CD4-positive, alpha-beta T cell treated with Interleukin-21 for 1 hour (primary cell): ENCODE measurements at regions not wholly inside any gene's neighbourhood (a gene's known extent, or its start where the extent isn't known, plus 50 kb on each side); places are given as distances from the start of the nearest gene placed in this dataset.

ENCODE experiments used
- DNase-seq: peaks from one replicate; pipeline ENCODE4 v3.0.0-alpha.2; 2020

DNA sequence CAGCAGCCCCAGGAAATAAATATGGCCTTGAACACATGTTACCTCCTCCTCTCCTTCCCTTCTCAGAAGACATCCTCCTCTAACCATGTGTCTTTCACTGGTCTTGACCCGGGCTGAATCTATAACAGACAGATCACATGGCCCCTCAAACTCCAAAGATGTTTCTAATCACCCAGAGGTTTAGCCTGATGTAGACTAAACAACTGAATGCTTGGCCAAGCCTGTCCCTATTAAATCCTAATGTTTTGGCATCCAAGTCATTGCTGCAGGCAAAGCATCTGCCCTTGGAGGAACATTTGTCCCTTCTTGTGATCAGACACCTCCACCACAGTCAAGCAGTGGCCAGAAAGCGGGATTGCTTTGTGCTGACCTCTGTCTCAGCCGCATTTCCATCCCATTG is 65.5 kb downstream of the ANKRD60 start:
- DNase-seq = no peak

DNA sequence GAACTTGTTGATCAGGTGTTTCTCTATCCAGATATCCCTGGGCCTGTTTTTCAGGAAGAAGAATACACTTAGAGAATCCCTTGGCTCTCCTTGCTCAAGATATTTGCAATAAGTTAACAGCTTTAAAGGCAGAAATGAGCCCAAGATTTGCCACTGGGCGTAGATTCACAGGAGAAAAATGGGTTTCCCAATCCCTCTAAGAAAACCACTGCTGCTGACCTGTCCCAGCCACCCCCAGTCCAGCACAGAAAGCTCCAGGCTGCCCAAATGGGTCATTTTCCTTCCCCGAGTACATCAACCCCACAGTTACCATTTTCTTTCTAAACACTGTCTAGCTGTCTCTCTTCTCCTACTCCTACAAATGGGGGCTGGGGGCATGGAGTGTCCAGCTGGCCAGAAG is 67.3 kb downstream of the ANKRD60 start:
- no peak for DNase-seq

DNA sequence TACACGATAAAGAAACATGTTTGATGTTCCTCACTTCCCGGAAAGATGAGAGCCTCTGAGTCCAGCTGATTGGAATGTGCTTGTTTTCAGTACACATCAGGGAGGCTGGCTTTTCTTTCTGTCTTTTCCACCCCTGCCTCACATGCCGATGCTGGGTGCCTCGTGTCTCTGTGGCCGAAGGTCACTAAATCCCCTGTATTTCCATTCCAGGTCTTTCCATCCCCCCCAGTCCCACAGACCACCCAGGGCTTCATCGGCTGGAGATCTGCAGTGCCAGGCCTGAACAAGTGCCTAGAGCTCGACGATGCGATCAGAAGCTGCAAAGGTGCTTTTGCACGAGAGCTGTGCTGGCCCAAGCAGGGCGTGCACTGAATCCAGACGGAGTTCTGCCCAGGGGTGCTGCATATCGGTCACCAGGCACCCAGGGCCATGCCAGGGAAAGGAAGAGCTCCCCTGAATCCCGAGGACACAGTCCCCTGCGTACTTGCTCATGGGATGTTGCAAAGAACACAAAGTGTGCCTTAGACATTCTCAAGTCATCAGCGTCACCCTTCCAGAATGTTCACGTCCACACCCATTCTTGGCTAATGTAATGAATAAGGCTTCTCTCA is 67.9 kb downstream of the ANKRD60 start:
- no peak for DNase-seq

DNA sequence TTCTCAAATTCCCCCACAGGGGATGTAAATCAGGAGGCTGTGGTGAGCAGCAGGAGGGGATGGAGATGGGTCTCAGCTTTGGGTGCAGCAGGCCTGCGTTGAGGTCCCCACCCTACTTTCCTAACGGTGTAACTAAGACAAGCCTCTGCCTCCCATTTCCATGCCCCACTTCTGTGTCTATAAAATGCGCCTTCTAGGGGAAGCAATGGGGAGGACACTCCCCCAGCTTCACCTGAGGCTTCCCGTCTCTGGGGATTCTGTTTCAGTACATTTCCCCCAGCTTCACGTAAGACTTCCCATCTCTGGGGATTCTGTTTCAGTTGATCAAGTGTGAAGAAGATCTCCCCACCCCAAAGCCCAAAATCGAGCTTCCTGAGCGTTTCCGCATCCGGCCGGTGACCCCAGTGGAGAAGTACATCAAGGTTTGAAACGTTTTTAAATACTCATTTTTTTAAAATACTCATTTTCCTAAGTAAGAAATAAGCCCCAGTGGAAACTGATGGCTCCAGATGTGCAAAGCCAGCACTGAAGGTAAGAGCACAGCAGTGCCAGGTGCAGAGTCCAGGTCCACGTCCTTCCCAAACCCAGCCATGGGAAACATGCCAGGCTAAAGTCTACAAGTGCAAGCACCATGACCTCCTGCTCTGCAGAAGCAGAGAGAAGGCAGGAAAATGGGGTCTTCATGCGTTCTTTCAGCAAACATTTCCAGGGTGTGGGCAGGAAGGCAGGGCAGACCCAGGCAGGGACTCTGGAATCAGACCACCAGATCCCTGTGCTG is 73.1 kb downstream of the ANKRD60 start:
- DNase-seq = no peak

DNA sequence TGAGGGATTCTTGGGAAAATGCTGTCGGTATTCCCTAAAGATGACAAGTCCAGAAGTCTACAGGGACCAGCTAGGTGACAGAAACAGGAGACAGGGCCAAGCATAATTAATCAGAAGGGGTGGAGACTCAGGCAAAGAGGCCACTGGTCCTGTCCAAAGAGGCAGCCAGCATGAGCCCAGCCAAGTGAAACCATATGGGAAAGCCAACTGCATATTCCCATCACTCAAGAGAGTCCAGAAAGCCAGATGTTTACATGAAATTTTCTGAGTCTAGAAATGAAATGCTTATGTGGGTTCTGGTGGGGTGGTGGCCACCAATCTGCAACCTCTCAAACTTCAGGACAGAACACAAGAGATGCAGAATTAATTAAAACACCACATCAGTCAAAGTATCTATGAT is 74.3 kb downstream of the ANKRD60 start:
- no peak for DNase-seq

DNA sequence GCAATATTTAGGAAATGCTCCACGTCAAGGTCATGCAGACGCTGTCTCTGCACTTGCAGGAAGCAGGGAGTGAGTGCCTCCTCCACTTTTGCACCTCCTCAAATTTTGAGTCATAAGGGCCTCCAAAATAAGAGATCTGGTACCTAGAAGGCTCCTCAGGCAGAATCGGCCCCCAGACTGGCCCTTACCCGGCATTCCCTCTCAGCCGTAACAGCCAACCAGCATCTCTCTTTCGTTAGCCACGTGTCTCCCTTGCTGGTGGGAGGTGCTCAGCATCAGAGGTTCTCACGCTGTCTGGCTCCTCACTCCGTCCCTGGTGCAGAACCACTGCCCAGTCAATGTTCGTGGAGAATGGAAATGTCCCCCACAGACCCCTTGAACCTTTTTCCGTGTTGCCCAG is 75.3 kb downstream of the ANKRD60 start:
- no peak for DNase-seq

DNA sequence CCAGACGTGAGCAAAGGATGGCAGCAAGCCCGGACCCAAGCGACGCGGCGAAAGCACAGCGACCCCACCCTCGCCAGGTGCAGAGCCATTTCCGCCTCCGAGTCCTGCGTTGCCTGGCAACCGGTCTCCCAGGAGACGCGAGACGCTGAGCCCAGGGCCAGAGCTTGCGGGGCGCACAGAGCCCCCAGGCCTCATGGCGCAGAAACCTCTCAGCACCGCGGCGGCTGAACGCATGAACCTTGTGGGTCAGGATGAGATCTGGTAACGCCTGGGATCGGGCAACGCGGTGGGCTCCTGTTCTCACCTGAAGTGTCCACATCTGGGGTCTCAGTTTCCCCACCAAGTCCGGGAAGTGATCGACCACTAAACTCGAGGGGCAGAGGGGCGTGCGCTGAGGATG is 77.7 kb downstream of the ANKRD60 start:
- no peak for DNase-seq

DNA sequence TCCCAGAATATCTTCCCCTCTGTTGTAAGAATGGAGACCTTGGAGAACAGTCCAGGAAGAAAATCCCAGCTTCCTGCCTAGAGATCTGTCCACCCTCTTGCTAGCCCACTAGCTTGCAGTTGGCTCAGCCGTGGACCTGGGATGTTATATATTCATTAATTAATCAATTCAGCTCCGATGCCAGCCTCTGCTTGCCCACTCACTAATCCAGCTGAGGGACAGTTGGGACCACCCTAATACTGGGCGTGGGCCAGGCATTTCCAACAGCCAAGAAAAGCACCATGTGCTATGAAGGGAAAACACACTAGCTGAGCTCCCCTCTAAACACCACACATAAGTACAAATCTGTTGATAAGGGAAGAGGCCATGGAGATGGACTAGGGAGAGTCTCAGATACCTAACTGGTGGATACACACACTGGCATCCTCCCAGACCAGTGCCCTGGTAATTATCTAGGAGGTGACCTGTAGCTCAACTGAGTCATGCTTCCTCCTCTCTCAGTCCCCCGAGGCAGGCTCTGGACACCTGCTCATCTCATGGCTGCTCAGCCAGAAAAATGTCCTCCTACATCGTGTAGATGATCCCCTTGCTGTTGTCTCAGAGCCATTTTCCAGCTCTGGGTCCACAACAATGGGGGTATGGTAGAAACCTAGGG is 78.9 kb downstream of the ANKRD60 start:
- no peak for DNase-seq

DNA sequence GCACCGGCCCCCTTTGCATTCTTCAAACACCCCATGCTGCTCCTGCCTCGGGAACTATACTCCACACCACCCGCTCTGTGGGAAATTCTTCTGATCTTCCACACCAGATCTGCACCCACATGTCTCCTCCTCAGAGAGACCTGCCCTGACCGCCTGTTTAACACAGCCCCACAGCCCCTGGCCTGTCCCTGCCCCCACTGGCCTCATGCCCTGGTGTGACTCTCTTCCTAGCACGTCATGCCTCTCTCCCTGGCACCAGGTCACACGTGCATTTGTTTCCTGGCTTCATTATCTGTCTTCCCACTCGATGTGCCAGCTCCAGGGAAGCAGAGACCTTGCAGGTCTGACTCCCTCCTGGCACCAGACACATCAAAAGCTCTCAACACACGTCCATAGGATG is 79.6 kb downstream of the ANKRD60 start:
- no peak for DNase-seq

DNA sequence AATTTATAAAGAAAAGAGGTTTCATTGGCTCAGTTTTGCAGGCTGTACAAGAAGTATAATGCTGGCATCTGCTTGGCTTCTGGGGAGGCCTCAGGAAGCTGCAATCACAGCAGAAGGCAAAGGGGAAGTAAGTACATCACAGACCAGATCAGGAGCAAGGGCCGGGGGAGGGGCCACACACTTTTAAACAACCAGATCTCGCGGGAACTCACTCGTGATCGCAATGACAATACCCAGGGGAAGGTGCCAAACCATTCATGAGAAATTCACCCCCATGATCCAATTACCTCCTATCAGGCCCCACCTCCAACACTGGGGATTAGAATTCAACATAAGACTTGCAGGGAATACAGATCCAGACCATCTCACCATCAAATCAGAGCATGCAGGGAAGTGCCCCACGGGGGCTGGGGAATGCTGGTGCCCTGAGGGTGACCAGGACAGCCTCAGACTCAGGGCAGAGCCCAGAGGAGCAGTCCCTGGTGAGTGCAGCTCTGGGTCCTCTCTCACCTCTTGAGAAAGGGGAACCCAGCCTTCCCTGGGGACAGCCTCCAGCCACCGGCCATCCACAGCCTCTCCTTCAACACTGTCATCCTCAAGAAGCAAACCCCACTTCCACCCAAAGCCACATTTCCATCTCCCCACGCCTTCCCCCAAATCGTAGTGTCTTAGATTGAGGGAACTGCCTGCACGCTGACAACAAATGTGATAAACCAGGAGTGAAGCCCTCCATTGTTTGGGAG is 80.7 kb downstream of the ANKRD60 start:
- DNase-seq = no peak

DNA sequence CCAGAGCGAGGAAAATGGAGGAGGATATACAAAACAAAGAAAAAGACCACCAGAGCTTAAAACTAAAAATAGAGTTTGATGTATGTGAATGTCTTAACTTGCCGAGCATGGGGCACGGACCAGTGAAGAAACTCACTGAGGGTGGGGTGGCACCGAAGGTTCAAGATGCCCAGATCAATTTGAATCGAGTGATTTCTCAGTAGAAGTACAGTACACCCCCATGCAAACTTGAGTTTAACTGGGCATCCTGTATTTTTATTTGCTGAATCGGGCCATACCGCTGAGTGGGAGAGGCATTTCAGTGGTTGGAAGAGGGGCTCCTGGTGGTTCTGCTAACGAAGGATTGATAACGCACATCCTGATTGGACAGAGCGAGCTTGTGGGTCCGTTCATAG is 81.7 kb downstream of the ANKRD60 start:
- no peak for DNase-seq

DNA sequence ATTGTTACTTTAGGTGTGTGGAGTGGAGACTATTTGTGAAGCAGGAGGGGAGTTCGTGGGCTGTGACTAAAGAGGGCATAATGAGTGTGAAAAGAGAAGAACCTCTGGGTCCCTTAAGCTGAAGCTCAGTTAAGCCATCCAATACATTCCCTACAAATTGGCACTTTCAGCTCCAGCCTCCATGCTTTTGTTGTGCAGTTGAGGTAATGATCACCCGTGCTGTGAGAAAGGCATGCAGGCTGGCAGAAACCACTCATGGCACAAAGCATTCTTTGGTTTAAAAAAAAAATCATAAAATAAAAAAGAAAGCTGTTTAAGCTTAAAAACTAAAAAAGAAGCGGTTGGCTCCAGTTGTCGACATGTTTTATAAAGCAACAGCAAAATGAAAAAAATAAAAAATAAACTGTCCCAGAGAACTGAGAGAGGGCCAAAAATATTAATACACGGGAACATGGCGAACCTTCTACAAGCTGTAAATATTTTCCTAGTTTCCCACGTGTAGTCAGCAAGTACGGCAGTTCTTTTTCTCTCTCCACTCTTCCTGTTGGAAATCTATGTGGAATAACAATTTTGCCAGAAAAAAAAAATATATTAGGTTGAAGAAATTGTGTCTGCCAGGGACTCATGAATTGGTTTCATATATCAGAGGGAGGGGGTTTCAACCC is 82.2 kb downstream of the ANKRD60 start:
- no peak for DNase-seq

DNA sequence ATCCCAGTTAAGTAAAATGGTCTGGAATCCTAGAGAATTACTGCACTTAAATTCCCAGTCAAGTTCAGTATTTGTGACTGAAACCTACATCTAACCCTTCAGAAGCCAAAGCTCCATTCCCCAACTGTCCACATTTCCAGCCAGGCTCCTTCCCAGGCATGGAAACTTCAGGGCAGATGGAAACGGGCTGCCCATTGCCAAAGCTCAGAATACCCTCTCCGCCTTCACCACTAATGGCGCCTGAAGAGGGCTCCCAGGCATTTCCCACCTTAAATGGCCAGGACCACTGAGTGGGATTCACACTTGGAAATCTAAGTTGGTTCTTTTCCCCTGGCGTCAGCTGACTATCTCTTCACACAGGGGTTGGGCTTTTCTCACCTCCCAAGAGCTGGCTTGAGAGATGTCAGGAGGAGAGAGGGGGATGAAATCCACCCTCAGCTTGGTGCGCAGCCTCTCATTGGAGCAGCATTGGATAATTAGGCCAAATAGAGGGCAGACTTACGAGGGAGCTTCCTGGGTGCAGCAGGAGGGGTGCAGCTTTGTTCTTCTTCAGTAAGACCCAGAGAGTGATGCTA is 82.9 kb downstream of the ANKRD60 start:
- DNase-seq = no peak

DNA sequence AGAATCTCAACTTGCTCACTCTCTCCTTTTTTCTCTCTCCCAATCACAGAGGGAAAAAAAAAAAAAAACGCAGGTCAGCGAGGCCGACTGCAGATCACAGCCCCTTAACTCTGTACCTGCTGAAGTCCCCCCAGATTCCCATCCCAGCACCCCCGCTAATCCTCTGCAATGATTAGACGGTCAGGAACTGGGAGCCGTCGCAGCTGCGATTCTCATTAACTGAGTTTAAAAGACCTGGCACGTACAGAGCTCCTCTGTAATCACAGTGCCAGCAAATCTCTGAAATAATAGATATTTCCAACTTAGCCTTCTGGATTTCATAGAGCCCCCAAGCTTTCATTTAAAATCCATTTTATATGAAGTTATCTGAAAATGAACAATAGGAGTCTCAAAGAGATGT is 84.4 kb downstream of the ANKRD60 start:
- no peak for DNase-seq

DNA sequence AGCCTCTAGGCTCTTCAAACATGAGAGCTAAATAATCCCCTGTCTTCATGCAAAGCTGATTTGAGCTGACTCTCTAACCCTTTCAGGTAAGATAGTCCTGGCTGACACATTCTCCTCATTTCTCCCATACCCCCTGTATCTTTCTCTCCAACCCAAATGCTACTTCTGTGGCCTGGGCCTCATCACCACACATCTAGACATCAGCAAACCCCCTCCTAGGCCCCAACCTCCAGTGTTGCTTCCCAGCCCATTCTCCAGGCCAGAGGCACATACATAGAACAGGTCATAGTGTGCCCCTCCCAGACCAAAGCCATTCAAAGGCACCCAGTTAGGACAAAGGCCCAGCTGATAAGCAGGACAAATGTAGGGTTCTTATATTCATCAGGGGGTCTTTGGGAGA is 84.9 kb downstream of the ANKRD60 start:
- DNase-seq = no peak

DNA sequence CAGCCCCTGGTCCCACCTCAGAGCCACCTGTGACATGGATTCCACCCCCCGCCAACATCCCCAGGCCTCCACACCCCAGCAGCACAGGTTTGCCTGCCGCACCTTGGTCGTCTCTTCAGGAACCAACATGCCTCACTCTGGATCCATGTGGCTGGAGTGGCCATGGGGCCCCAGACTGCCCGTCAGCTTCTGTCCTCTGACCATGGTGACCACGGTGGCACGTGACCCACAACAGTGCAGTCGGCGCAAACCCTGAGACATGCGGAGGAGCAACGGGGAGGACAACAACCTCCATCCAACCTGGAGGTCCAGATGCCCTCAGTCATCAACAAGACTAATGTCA is 85.6 kb downstream of the ANKRD60 start:
- DNase-seq = no peak

DNA sequence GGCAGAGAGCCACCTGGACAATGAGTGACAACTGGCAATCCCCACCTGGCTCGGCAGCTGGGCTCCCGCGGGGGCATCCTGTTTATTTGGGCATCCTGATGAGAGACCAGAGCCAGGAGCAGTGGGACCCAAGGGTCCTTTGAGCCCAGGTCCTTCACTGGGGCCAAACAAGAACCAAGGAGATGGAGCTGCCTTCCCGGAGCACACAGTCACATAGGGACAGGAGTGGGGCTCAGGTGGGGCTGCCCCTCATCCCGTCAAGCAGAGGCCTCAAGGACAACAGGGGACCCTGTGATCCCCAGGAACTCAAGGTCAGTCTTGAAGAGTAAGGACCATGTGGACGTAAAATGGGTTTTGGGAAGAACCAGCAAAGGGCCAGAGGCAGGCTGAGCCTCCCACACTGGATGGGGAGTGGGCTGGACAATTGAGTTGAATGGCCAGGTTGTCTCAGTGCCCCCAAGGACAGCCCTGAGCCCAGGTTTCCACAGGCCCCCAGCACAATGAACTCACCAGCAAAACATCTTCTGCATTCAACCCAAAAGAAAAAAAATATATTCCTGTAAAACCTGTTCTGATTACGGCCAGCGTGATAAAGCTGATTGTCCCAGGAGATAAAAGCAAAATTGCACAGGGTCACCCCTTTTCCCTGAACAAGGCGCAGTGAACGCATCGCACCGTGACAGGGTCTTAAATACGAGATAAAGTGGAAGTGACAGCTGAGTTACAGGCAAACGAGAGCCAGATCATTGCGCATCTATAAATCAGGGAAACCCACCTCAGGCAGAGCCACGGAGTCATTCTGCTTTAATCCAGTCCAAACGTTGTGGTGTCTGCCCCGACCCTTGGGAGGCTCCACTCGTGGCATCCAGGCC is 86.2 kb downstream of the ANKRD60 start:
- no peak for DNase-seq

DNA sequence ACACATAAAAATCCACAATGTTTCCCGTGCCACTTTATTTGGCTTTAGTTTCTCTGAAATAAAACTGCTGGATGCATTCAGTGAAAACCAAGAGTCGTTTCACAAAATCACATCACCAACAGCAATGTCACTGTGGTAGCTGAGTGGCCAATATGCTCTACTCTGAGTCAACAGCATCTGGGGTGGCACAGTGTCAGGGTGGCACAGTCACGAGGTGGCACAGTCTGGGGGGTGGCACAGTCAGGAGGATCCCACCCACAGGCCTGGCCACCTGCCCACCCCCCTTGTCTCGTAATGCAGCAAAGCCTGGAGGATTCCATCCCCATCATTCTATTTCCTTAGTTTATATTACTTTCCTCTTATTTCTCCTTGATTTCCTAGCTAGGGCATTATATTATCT is 87.0 kb downstream of the ANKRD60 start:
- no peak for DNase-seq

DNA sequence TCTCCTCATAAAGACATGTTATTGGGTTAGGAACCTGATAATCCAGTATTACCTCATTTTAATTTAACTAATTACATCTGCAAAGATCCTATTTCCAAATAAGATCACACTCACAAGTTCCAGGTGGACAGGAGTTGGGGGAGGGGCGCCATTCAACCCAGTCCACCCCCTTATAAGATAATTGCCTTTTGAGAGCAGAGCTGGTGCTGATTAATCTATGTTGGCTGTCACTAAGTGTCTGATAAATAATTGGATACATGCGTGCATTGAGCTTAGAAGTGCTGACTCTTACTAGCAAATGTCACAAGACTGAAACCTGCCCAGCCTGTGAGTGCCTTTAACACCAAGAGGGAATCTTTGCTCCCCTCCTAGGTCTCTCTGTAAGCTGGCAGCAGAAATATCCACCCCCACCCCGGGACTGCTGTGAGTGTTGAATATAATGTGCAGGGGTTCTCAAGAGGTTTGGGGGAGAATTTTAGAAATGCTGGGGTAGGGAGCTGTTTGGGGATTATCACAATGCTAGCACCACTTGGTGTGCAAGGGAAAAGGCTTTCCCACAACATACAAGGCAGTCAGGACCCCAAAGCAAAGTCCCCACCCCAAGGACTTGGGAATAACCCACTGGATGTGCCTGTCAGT is 87.5 kb downstream of the ANKRD60 start:
- DNase-seq = no peak

DNA sequence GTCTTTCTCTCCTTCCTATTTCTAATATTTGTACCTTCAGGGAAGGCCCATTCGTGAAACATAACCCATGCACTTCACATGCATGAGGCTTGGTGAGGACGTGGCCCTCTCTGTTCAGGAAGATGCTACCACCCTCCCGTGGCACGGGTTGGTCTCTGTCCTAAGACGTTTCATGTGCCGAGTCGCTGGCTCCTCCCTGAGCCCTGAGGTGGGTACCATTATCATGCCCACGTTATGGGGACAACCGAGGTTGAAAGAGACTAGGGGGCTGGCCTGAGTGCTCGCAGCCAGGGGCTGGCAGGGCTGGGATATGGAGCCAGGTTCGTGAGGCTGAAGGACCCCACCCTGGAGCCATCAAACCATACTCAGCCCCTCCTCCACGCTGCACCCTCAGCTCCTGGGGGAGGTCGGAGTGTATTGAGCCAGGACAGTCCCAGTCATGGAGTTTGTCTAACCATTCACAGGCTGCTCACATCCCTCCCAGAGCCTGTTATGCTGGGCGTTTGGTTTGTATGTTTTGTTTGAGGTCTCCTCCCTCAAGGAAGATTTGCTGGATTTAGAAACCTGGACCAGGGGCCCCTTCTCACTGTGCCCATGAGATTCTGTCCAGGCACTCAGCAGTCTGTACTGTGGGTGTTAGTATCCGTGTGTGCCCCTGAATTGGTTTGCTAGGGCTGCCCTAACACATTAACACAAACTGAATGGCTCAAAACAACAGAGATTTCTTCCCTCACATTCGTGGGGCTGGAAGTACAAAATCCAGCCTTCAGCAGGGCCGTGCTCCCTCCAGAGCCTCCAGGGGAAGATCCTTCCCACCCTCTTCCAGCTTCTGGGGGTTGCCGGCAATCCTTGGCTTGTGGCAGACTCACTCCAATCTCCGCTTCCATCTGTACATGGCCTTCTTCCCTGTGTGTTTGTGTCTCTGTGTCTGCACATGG is 88.3 kb downstream of the ANKRD60 start:
- DNase-seq = no peak
